K562 (cell line): ENCODE measurements at regions not wholly inside any gene's neighbourhood (a gene's known extent, or its start where the extent isn't known, plus 50 kb on each side); places are given as distances from the start of the nearest gene placed in this dataset.
A peak's percentile ranks its signal among the peaks of the same experiment; 100 is the strongest.
"Not testable (repeated sequence)": the region's sequence is repeated elsewhere in the genome, so short reads cannot be mapped to it uniquely, and the experiment has no call there.

Experiments used
- ATAC-seq: fragments of 200-7000 bp; cut with Tn5 transposase; 3 replicates; pipeline ENCODE4 v1.9.1; 2020; ENCODE audit warnings: moderate library complexity
- BruUV-seq: library from RNA; stranded (reverse); fragments of 400-500 nt; replicated peaks from 2 replicates; lab custom pipeline; 2021; lab: Mats Ljungman, UMichigan
- CTCF ChIA-PET: fragments of 300-600 bp; formaldehyde crosslinking; extraction: SDS; loops from one replicate; lab custom pipeline; 2021; ENCODE audit warnings: low intra/inter-chr PET ratio; lab: Yijun Ruan, JAX
- POLR2A ChIA-PET: fragments of 300-600, 350-650 bp; sonication (Branson Sonifier 250); formaldehyde crosslinking; extraction: SDS; loops from one replicate; lab custom pipeline; 2021; ENCODE audit warnings: antibody characterized with exemption, inconsistent platforms; lab: Yijun Ruan, JAX
- DNase-seq, 4 experiments: peaks; one replicate each; pipeline versions ENCODE4 v3.0.0 to v3.0.0-alpha.2; 2011 to 2018; ENCODE audit warnings: low spot score in 3 of 4, mixed read lengths in 3 of 4; ENCODE audit errors: extremely low read depth in 1 of 4
- FAIRE-seq: peaks from 2 replicates; lab custom pipeline; 2011; peaks lifted over from hg19 to GRCh38; lab: Jason Lieb, UNC
- H2AFZ ChIP-seq: 2 replicates; pipeline ENCODE4 v1.6.0; 2011; ENCODE audit warnings: low read depth, low read length, control low read depth, inconsistent platforms
- H3K27ac ChIP-seq: fragments of 200-600 bp; 3 replicates; pipeline ENCODE4 v1.8.0; 2011; ENCODE audit warnings: low read depth, mild to moderate bottlenecking, control low read depth, inconsistent platforms, low read length, moderate library complexity, mixed read lengths; ENCODE audit errors: extremely low read depth
- H3K27me3 ChIP-seq, 2 experiments: fragments of 300-600 bp in 1 of 2; 2 replicates in 1 of 2; 3 replicates in 1 of 2; pipeline versions ENCODE4 v1.6.0 to v1.8.0; 2011; ENCODE audit warnings: inconsistent platforms in 2 of 2, low read length in 2 of 2, mild to moderate bottlenecking in 1 of 2, mixed read lengths in 1 of 2, moderate library complexity in 1 of 2; ENCODE audit not compliant: control insufficient read depth in 2 of 2, insufficient read depth in 2 of 2
- H3K36me3 ChIP-seq: fragments of 300-600 bp; 3 replicates; pipeline ENCODE4 v1.8.0; 2011; ENCODE audit warnings: mild to moderate bottlenecking, low read length, inconsistent platforms; ENCODE audit not compliant: control insufficient read depth, insufficient read depth
- H3K4me1 ChIP-seq, 2 experiments: fragments of 200-600 bp in 1 of 2; replicated peaks in 1 of 2; 2 replicates in 1 of 2; 3 replicates in 1 of 2; pipeline versions ENCODE4 v1.5.1 to v1.8.0; 2011; ENCODE audit warnings: inconsistent platforms in 2 of 2, low read length in 2 of 2, mild to moderate bottlenecking in 1 of 2, mixed read lengths in 1 of 2, moderate library complexity in 1 of 2; ENCODE audit not compliant: control insufficient read depth in 2 of 2, insufficient read depth in 2 of 2
- H3K4me2 ChIP-seq: 2 replicates; pipeline ENCODE4 v1.6.1; 2011; ENCODE audit warnings: low read length, control low read depth, inconsistent platforms, mixed read lengths; ENCODE audit not compliant: insufficient read depth
- H3K4me3 ChIP-seq: fragments of 200-600 bp; sonication (generic), shearing (Covaris generic); 2 replicates; pipeline ENCODE4 v1.5.1; 2016; ENCODE audit warnings: control low read depth, inconsistent platforms
- H3K79me2 ChIP-seq: fragments of 200-600 bp; 3 replicates; pipeline ENCODE4 v1.8.0; 2011; ENCODE audit warnings: low read length, inconsistent platforms; ENCODE audit not compliant: control insufficient read depth, insufficient read depth
- H3K9ac ChIP-seq, 2 experiments: 2 replicates each; pipeline versions ENCODE4 v1.6.0 to v1.6.1; 2011; ENCODE audit warnings: low read depth in 2 of 2, low read length in 2 of 2, control low read depth in 1 of 2, inconsistent platforms in 1 of 2, mild to moderate bottlenecking in 1 of 2, mixed read lengths in 1 of 2; ENCODE audit not compliant: insufficient read depth in 1 of 2
- H3K9me1 ChIP-seq: one replicate; pipeline ENCODE4 v1.6.0; 2011; ENCODE audit warnings: inconsistent platforms, mild to moderate bottlenecking, low read length, moderate library complexity; ENCODE audit not compliant: control insufficient read depth, insufficient read depth
- H3K9me3 ChIP-seq: replicated peaks from 2 replicates; pipeline ENCODE4 v1.5.1; 2011; ENCODE audit warnings: low read depth, low read length, inconsistent platforms; ENCODE audit not compliant: control insufficient read depth, insufficient read depth
- H4K20me1 ChIP-seq: replicated peaks from 2 replicates; pipeline ENCODE4 v1.6.1; 2011; ENCODE audit warnings: low read length, inconsistent platforms, mixed read lengths; ENCODE audit not compliant: control insufficient read depth, insufficient read depth
- BCL6 ChIP-seq: fragments of 250-450 bp; sonication (Bioruptor Pico); IDR thresholded peaks from 2 replicates; pipeline ENCODE4 v1.4.0; 2020
- BCOR ChIP-seq: fragments of 450-650 bp; IDR thresholded peaks from 2 replicates; pipeline ENCODE4 v1.6.1; 2016
- CEBPG ChIP-seq, 3 experiments: fragments of 200-800 bp in 1 of 3; sonication (Bioruptor generic) in 1 of 3; sonication (generic) in 1 of 3; formaldehyde crosslinking in 1 of 3; IDR thresholded peaks in 2 of 3; conservative IDR thresholded peaks in 1 of 3; 2 replicates each; pipeline versions ENCODE4 v1.6.1 to v1.8.0; 2016 to 2022; ENCODE audit warnings: missing compliant biosample characterization in 2 of 3, missing genetic modification characterization in 2 of 3, mild to moderate bottlenecking in 1 of 3, missing genetic modification reagents in 1 of 3
- DEAF1 ChIP-seq: fragments of 450-650 bp; formaldehyde crosslinking; IDR thresholded peaks from 2 replicates; pipeline ENCODE4 v1.4.0; 2020; ENCODE audit warnings: mild to moderate bottlenecking, moderate library complexity
- DMBX1 ChIP-seq: fragments of 250-450 bp; sonication (Bioruptor Pico); IDR thresholded peaks from 2 replicates; pipeline ENCODE4 v1.8.0; 2022; ENCODE audit warnings: inconsistent platforms, mild to moderate bottlenecking, moderate library complexity, borderline replicate concordance
- ETV1 ChIP-seq: fragments of 450-650 bp; conservative IDR thresholded peaks from 2 replicates; pipeline ENCODE4 v1.6.1; 2016; ENCODE audit warnings: missing genetic modification characterization, control low read depth, low read depth, missing compliant biosample characterization
- KAT8 ChIP-seq: fragments of 450-650 bp; IDR thresholded peaks from 2 replicates; pipeline ENCODE4 v1.6.1; 2016; ENCODE audit warnings: low read depth, mild to moderate bottlenecking
- ZNF146 ChIP-seq: IDR thresholded peaks from one replicate; pipeline ENCODE4 v1.6.1; 2018; ENCODE audit warnings: missing compliant biosample characterization; ENCODE audit not compliant: unreplicated experiment
- ZNF354B ChIP-seq: fragments of 250-450 bp; sonication (Bioruptor Pico); IDR thresholded peaks from 2 replicates; pipeline ENCODE4 v1.4.0; 2020
- WGBS: fragments of 100-300 bp; shearing (Covaris generic); methylation state at CpG from one replicate; pipeline ENCODE4 v1.1.6; 2016; ENCODE audit warnings: low coverage, mixed read lengths; ENCODE audit not compliant: insufficient coverage; ENCODE audit errors: missing lambda C conversion rate; 5-methylcytosine and 5-hydroxymethylcytosine counted together
- in situ Hi-C: fragments of 300-500 bp; cut with MboI; formaldehyde crosslinking; loops from 4 replicates; pipeline ENCODE4 v1.15.0; 2018; ENCODE audit warnings: inconsistent platforms, mixed read lengths
- intact Hi-C: fragments of 100-400 bp; cut with micrococcal nuclease; formaldehyde crosslinking; loops from 2 replicates; pipeline ENCODE4 v1.14.2; 2022

DNA sequence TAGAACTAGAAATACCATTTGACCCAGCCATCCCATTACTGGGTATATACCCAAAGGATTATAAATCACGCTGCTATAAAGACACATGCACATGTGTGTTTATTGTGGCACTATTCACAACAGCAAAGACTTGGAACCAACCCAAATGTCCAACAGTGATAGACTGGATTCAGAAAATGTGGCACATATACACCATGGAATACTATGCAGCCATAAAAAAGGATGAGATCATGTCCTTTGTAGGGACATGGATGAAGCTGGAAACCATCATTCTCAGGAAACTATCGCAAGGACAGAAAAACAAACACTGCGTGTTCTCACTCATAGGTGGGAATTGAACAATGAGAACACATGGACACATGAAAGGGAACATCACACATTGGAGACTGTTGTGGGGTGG lies 154.5 kb upstream of the INTU start:
- WGBS, result 22% methylated on average over 3 of the region's 3 CpGs
- POLR2A ChIA-PET, CTCF ChIA-PET: not testable (repeated sequence)

DNA sequence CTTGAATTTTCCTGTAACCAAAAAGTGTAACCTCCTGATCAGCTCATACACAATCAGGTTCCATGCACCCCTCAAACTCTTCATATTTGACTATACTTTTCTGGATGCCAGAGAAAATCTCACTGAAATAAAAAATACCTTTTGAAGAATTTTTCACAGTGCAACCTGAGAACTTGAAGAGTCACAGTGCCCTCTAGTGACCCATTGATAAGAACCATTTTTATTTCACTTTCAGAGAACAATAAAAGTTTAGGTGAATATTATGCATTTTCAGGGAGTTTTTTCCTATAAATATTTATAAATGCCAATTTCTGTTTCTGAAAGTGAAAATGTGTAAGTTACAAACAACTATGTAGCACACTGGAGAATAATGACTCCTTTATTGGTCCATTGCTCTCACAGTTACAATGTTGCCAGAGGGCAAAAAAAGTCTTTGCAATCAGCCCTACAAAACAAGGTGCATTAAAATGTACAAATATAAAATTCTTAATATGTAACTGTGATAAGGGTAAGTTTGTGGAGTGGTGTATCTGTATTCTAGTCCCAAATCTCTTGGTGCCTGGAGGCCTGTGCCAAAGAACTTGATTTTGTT lies 153.6 kb upstream of the INTU start:
- H3K79me2 ChIP-seq, result no peaks in the 10 kb centered on the region
- 0 out of 3 replicates have a peak, but pooled peaks have one; percentile 47 for ATAC-seq
- POLR2A ChIA-PET, result no interaction called here
- H3K9ac ChIP-seq, result no peak overlapping the region
- H4K20me1 ChIP-seq, result no peaks in the 10 kb centered on the region
- intact Hi-C loops, result loop anchor here (1.0 to 2.0 kb wide), 2 partner anchors 60 to 108 kb away; no protein-coding TSS in a partner anchor
- FAIRE-seq, result peak; percentile 64
- no peaks in the 10 kb centered on the region for H3K9me1 ChIP-seq
- no peak overlapping the region for H3K27ac ChIP-seq
- in situ Hi-C loops, result no loop called here
- no peak overlapping the region for H2AFZ ChIP-seq
- no peak overlapping the region for H3K4me3 ChIP-seq
- no peak overlapping the region for H3K4me2 ChIP-seq
- no TSS peak for BruUV-seq
- peak; percentile 12 to 54 (median 18) for DNase-seq
- H3K9me3 ChIP-seq, result no peaks in the 10 kb centered on the region
- H3K4me1 ChIP-seq, result no peaks in the 10 kb centered on the region
- no peaks in the 10 kb centered on the region for H3K27me3 ChIP-seq
- CTCF ChIA-PET, result interaction anchor here (0.8 kb wide), 1 partner anchor 787 kb away, joined by 4 read pairs; no protein-coding TSS in a partner anchor
- no peaks in the 10 kb centered on the region for H3K36me3 ChIP-seq
- TF ChIP-seq DMBX1 (CRISPR knock-in tag) (no peak), DEAF1 (0 out of 2 replicates have a peak, but pooled peaks have one; percentile 30), ETV1 (no peak), CEBPG (CRISPR knock-in tag; IDR thresholded peaks at IDR 0.05) (no peak), CEBPG (tag; conservative IDR thresholded peaks at IDR 0.05 in 1 of 2, IDR thresholded peaks at IDR 0.05 in 1 of 2) (no peak), KAT8 (no peak), BCL6 (no peak), ZNF354B (no peak)

More for the DNA sequence above, 154.5 kb upstream of the INTU start:
- not testable (repeated sequence) for H3K79me2 ChIP-seq, ATAC-seq, DNase-seq
- TF ChIP-seq ZNF146 (CRISPR knock-in tag) (peak; percentile 83), BCOR (0 out of 2 replicates have a peak, but pooled peaks have one; percentile 22)
- TF ChIP-seq, all 486 proteins: peak for 2; not testable (repeated sequence) for 484
- H4K20me1 ChIP-seq, H3K27ac ChIP-seq, H3K4me1 ChIP-seq, H3K4me2 ChIP-seq, H3K9me1 ChIP-seq, H3K36me3 ChIP-seq, H2AFZ ChIP-seq, in situ Hi-C loops, H3K9ac ChIP-seq, BruUV-seq, FAIRE-seq, H3K4me3 ChIP-seq, H3K9me3 ChIP-seq, H3K27me3 ChIP-seq: not testable (repeated sequence)
- intact Hi-C loops, result loop anchor here (2.0 kb wide), 1 partner anchor 109 kb away; no protein-coding TSS in a partner anchor
